ENCODE measurements at regions not wholly inside any gene's neighbourhood (a gene's known extent, or its start where the extent isn't known, plus 50 kb on each side); places are given as distances from the start of the nearest gene placed in this dataset.

DNA sequence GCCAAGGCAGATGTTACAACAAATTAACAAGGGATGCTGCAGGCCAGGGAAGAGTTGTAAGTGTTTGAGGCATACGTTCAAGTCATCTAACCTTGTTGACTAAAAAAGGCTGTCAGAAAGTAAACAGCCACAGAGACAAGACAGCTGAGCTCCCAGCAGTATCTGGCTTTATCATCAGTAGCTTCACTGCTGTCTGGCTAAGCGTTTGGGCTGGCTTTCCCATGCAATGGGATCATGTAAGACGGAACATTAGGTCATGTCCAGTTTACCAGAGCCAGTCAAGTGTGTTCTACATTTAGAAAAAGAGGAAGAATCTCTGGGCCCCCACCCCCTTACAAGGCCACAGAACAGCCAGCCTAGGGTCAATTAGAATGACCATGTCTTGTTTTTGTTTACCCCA is 51.3 kb upstream of the GSAP start:
- Histone ChIP-seq H2AK5ac (ENCODE audit: low read depth, low read length) (no peak overlapping the region), H2BK5ac (ENCODE audit: low read depth, low read length) (no peak overlapping the region), H4K8ac (ENCODE audit: extremely low read depth, insufficient read depth, low read length) (no peak overlapping the region), H3K56ac (replicated peaks; ENCODE audit: insufficient read length, low read depth, low read length) (no peak overlapping the region), H2BK20ac (ENCODE audit: low read length) (no peak overlapping the region), H3K4me2 (ENCODE audit: insufficient read depth in 1 of 2, low read depth in 2 of 2, low read length in 2 of 2) (no peak overlapping the region), H3K14ac (ENCODE audit: insufficient read length) (no peak overlapping the region), H4K5ac (ENCODE audit: insufficient read length, low read depth, low read length) (no peak overlapping the region), H3K27me3 (replicated peaks in 1 of 4; ENCODE audit: control insufficient read depth in 3 of 4, extremely low read depth in 1 of 4, insufficient read depth in 3 of 4, low read length in 3 of 4) (no peaks in the 10 kb centered on the region), H3K9me3 (ENCODE audit: insufficient read depth in 2 of 2, low read depth in 1 of 2, low read length in 1 of 2) (peaks cover 2 to 9% of the 10 kb centered on the region in 2 experiments; a peak in 3 of 4 replicates), H3K23ac (ENCODE audit: insufficient read length) (no peak overlapping the region), H3K4me1 (replicated peaks in 1 of 4; ENCODE audit: control insufficient read depth in 3 of 4, insufficient read depth in 4 of 4, low read length in 3 of 4) (no peaks in the 10 kb centered on the region), H2BK12ac (ENCODE audit: low read depth, low read length) (no peak overlapping the region), H3K79me2 (ENCODE audit: control insufficient read depth in 1 of 2, insufficient read depth in 2 of 2, low read length in 2 of 2) (no peaks in the 10 kb centered on the region), H2BK120ac (replicated peaks; ENCODE audit: low read depth, low read length) (no peak overlapping the region), H4K91ac (replicated peaks; ENCODE audit: insufficient read length, low read length) (no peak overlapping the region), H3K4me3 (ENCODE audit: extremely low read depth in 1 of 4, insufficient read depth in 2 of 4, low read depth in 3 of 4, low read length in 4 of 4) (no peak overlapping the region), H3K79me1 (ENCODE audit: low read depth, low read length) (no peaks in the 10 kb centered on the region), H3K4ac (replicated peaks; ENCODE audit: insufficient read length, low read depth, low read length) (no peak overlapping the region), H3K36me3 (ENCODE audit: control insufficient read depth in 2 of 4, insufficient read depth in 4 of 4, low read length in 3 of 4) (no peaks in the 10 kb centered on the region), H3K23me2 (ENCODE audit: low read depth, low read length) (no peaks in the 10 kb centered on the region), H3K27ac (ENCODE audit: low read depth, low read length) (no peak overlapping the region), H3K9ac (replicated peaks in 1 of 4; ENCODE audit: extremely low read depth in 1 of 4, low read depth in 3 of 4, low read length in 3 of 4) (no peak overlapping the region), H3K18ac (ENCODE audit: extremely low read depth, low read length) (no peak overlapping the region), H4K20me1 (replicated peaks in 1 of 2; ENCODE audit: control insufficient read depth in 1 of 2, insufficient read depth in 2 of 2, low read length in 2 of 2) (no peaks in the 10 kb centered on the region), H2AFZ (ENCODE audit: low read length) (no peak overlapping the region; the same call in 1 of the 2 replicates), H2BK15ac (ENCODE audit: low read length) (no peak overlapping the region)
- ChIA-PET CTCF (ENCODE audit: partially characterized antibody) (interaction anchor here (1.0 to 1.7 kb wide), 2 partner anchors 10 to 136 kb away, joined by 3 to 5 read pairs; no protein-coding TSS in a partner anchor), POLR2A (ENCODE audit: partially characterized antibody) (no interaction called here)
- TF ChIP-seq CBX8 (IDR thresholded peaks at IDR 0.05; ENCODE audit: borderline replicate concordance, low read depth, low read length), result no peak
- no peak for TF ChIP-seq GTF2F1 (IDR thresholded peaks at IDR 0.05; ENCODE audit: borderline replicate concordance, low read depth, low read length)
- no peak for TF ChIP-seq SRF (IDR thresholded peaks at IDR 0.05; ENCODE audit: low read depth, low read length)
- no peak for TF ChIP-seq CHD2 (IDR thresholded peaks at IDR 0.05; ENCODE audit: low read length)
- TF ChIP-seq, protein P1, sequence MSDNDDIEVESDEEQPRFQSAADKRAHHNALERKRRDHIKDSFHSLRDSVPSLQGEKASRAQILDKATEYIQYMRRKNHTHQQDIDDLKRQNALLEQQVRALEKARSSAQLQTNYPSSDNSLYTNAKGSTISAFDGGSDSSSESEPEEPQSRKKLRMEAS (IDR thresholded peaks at IDR 0.05), result no peak
- no peak for TF ChIP-seq TBP (IDR thresholded peaks at IDR 0.05; ENCODE audit: low read depth, low read length)
- TF ChIP-seq FOSL1 (IDR thresholded peaks at IDR 0.05; ENCODE audit: insufficient read depth, low read depth, low read length), result no peak
- TF ChIP-seq RNF2 (IDR thresholded peaks at IDR 0.05; ENCODE audit: borderline replicate concordance, low read depth, low read length, missing control alignments, poor library complexity, severe bottlenecking), result no peak
- TF ChIP-seq SP4 (IDR thresholded peaks at IDR 0.05; ENCODE audit: low read length), result no peak
- TF ChIP-seq BCL11A (IDR thresholded peaks at IDR 0.05; ENCODE audit: low read depth in 2 of 2, low read length in 2 of 2), result no peak
- 91% methylated on average over 3 of the region's 3 CpGs; no CpG with 5 or more reads in 1 of the 2 experiments for WGBS, 2 experiments (ENCODE audit: extremely low coverage in 1 of 2, insufficient coverage in 1 of 2, insufficient read length in 1 of 2, insufficient replicate concordance in 2 of 2, low coverage in 1 of 2, low lambda C conversion rate in 2 of 2, missing lambda C conversion rate in 1 of 2)
- FAIRE-seq (no peak), DNase-seq (ENCODE audit: low read depth in 1 of 2, low spot score in 2 of 2) (no peak)

Measured in H1 (cell line).